HepG2 (cell line): ENCODE measurements at regions not wholly inside any gene's neighbourhood (a gene's known extent, or its start where the extent isn't known, plus 50 kb on each side); places are given as distances from the start of the nearest gene placed in this dataset.

Experiments used
- ARID4A ChIP-seq: sonication (generic); formaldehyde crosslinking; IDR thresholded peaks from 2 replicates; pipeline ENCODE4 v1.5.0; 2020; ENCODE audit warnings: mild to moderate bottlenecking, missing genetic modification reagents, borderline replicate concordance
- ATRX ChIP-seq: sonication (generic); formaldehyde crosslinking; IDR thresholded peaks from 2 replicates; pipeline ENCODE4 v1.4.0; 2020; ENCODE audit warnings: missing genetic modification reagents, borderline replicate concordance
- GATA4 ChIP-seq: sonication (generic); IDR thresholded peaks from 2 replicates; pipeline ENCODE4 v1.6.1; 2016; ENCODE audit warnings: antibody characterized with exemption, low read depth, borderline replicate concordance
- JUND ChIP-seq: sonication (generic); formaldehyde crosslinking; IDR thresholded peaks from 2 replicates; pipeline ENCODE4 v1.8.0; 2022; ENCODE audit warnings: mild to moderate bottlenecking, missing genetic modification reagents
- KLF6 ChIP-seq: IDR thresholded peaks from 2 replicates; pipeline ENCODE4 v1.8.0; 2016; ENCODE audit warnings: missing biosample characterization, missing genetic modification reagents
- NFKB2 ChIP-seq: sonication (generic); formaldehyde crosslinking; IDR thresholded peaks from 2 replicates; pipeline ENCODE4 v1.4.0; 2020; ENCODE audit warnings: missing genetic modification reagents, borderline replicate concordance
- SALL1 ChIP-seq: sonication (generic); formaldehyde crosslinking; IDR thresholded peaks from 2 replicates; pipeline ENCODE4 v1.8.0; 2022; ENCODE audit warnings: mild to moderate bottlenecking, missing genetic modification reagents
- ZNF143 ChIP-seq: sonication (generic); formaldehyde crosslinking; IDR thresholded peaks from 2 replicates; pipeline ENCODE4 v1.4.0; 2020; ENCODE audit warnings: missing genetic modification reagents
- ZNF225 ChIP-seq: sonication (generic); formaldehyde crosslinking; IDR thresholded peaks from 2 replicates; pipeline ENCODE4 v1.4.0; 2020; ENCODE audit warnings: mild to moderate bottlenecking, missing genetic modification reagents
- ZNF234 ChIP-seq: sonication (generic); formaldehyde crosslinking; conservative IDR thresholded peaks from 2 replicates; pipeline ENCODE4 v1.5.1; 2020; ENCODE audit warnings: mild to moderate bottlenecking, missing genetic modification reagents
- ZNF441 ChIP-seq: sonication (generic); formaldehyde crosslinking; IDR thresholded peaks from 2 replicates; pipeline ENCODE4 v1.7.0; 2021; ENCODE audit warnings: missing genetic modification reagents, borderline replicate concordance
- ZNF550 ChIP-seq: sonication (generic); formaldehyde crosslinking; IDR thresholded peaks from 2 replicates; pipeline ENCODE4 v1.4.0; 2020; ENCODE audit warnings: mild to moderate bottlenecking, missing genetic modification reagents, borderline replicate concordance
- TF ChIP-seq, protein P1 (sequence below): IDR thresholded peaks from 2 replicates; pipeline ENCODE4 v1.6.1; 2018; ENCODE audit warnings: missing genetic modification reagents, mild to moderate bottlenecking, missing compliant biosample characterization
- TF ChIP-seq, protein P2 (sequence below): sonication (generic); formaldehyde crosslinking; IDR thresholded peaks from 2 replicates; pipeline ENCODE4 v1.9.0; 2021; ENCODE audit warnings: missing genetic modification reagents, mild to moderate bottlenecking, borderline replicate concordance
- TF ChIP-seq, protein P3 (sequence below): sonication (generic); formaldehyde crosslinking; conservative IDR thresholded peaks from 2 replicates; pipeline ENCODE4 v1.8.0; 2022; ENCODE audit warnings: mild to moderate bottlenecking, moderate library complexity, missing genetic modification reagents

- TF ChIP-seq ARID4A (CRISPR knock-in tag) (no peak; the same call in 1 of the 2 replicates), ZNF441 (0 out of 2 replicates have a peak, but pooled peaks have one; percentile 14), NFKB2 (CRISPR knock-in tag) (peak; percentile 12; the same call in 1 of the 2 replicates), ZNF143 (no peak), ZNF225 (CRISPR knock-in tag) (0 out of 2 replicates have a peak, but pooled peaks have one; percentile 9), ATRX (no peak), JUND (CRISPR knock-in tag) (peak; percentile 9; the same call in 1 of the 2 replicates), SALL1 (CRISPR knock-in tag) (peak; percentile 97), GATA4 (peak; percentile 40; the same call in 1 of the 2 replicates), ZNF234 (no peak), KLF6 (CRISPR knock-in tag) (peak; percentile 41; the same call in 1 of the 2 replicates), ZNF550 (CRISPR knock-in tag) (no peak)
- TF ChIP-seq, protein P1, sequence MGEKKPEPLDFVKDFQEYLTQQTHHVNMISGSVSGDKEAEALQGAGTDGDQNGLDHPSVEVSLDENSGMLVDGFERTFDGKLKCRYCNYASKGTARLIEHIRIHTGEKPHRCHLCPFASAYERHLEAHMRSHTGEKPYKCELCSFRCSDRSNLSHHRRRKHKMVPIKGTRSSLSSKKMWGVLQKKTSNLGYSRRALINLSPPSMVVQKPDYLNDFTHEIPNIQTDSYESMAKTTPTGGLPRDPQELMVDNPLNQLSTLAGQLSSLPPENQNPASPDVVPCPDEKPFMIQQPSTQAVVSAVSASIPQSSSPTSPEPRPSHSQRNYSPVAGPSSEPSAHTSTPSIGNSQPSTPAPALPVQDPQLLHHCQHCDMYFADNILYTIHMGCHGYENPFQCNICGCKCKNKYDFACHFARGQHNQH (CRISPR knock-in tag), result peak; percentile 88; the same call in 1 of the 2 replicates
- TF ChIP-seq, protein P2, sequence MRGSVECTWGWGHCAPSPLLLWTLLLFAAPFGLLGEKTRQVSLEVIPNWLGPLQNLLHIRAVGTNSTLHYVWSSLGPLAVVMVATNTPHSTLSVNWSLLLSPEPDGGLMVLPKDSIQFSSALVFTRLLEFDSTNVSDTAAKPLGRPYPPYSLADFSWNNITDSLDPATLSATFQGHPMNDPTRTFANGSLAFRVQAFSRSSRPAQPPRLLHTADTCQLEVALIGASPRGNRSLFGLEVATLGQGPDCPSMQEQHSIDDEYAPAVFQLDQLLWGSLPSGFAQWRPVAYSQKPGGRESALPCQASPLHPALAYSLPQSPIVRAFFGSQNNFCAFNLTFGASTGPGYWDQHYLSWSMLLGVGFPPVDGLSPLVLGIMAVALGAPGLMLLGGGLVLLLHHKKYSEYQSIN (CRISPR knock-in tag), result 0 out of 2 replicates have a peak, but pooled peaks have one; percentile 57
- TF ChIP-seq, protein P3, sequence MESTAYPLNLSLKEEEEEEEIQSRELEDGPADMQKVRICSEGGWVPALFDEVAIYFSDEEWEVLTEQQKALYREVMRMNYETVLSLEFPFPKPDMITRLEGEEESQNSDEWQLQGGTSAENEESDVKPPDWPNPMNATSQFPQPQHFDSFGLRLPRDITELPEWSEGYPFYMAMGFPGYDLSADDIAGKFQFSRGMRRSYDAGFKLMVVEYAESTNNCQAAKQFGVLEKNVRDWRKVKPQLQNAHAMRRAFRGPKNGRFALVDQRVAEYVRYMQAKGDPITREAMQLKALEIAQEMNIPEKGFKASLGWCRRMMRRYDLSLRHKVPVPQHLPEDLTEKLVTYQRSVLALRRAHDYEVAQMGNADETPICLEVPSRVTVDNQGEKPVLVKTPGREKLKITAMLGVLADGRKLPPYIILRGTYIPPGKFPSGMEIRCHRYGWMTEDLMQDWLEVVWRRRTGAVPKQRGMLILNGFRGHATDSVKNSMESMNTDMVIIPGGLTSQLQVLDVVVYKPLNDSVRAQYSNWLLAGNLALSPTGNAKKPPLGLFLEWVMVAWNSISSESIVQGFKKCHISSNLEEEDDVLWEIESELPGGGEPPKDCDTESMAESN, result no peak
These were observed 57.6 kb upstream of the LOC128125822 start (continued) for GRCh38 chr6:63514488-63515173.
